GM21723 (cell line): ENCODE measurements at regions not wholly inside any gene's neighbourhood (a gene's known extent, or its start where the extent isn't known, plus 50 kb on each side); places are given as distances from the start of the nearest gene placed in this dataset.
A peak's percentile ranks its signal among the peaks of the same experiment; 100 is the strongest.

Experiments used
- ATAC-seq: cut with Tn5 transposase; IDR thresholded peaks from one replicate; pipeline ENCODE4 v1.9.1; 2021; ENCODE audit warnings: mild to moderate bottlenecking, moderate library complexity; ENCODE audit not compliant: unreplicated experiment

- ATAC-seq = no peak
Measured at GRCh38 chr4:113849771-113850170, 88.2 kb upstream of the CAMK2D start.

GRCh38 chr4:113847710-113848109, 86.2 kb upstream of the CAMK2D start:
- no peak for ATAC-seq

- no peak for ATAC-seq
Measured at GRCh38 chr4:113846433-113846832, 84.9 kb upstream of the CAMK2D start.

- no peak for ATAC-seq
Measured at GRCh38 chr4:113845138-113845537, 83.6 kb upstream of the CAMK2D start.

DNA sequence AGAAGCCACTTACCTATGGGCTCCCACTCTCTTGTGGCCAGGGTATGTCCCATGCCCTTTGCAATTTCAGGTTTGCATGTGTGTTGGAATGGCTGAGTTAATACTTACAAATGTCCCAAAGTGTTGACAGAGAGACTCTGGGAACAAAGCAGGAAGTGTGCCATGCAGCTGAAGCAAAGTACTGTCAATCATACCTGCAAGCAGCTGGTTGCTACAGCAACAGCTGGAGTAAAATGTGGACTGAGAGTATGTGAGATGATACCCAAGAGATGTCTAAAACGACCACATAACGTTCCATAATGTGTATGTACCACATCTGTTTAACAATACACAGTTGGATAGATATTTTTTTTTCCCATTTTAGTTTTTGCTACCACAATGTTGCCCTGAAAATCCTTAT, 82.8 kb upstream of the CAMK2D start:
- ATAC-seq = peak; percentile 59

GRCh38 chr4:113840861-113841260, 79.3 kb upstream of the CAMK2D start:
- ATAC-seq = no peak

GRCh38 chr4:113838460-113838859, 76.9 kb upstream of the CAMK2D start:
- ATAC-seq = no peak

- peak; percentile 100 for ATAC-seq
Measured at GRCh38 chr4:113837397-113837796, 75.9 kb upstream of the CAMK2D start.

- ATAC-seq = no peak
Measured at GRCh38 chr4:113835005-113835404, 73.5 kb upstream of the CAMK2D start.

DNA sequence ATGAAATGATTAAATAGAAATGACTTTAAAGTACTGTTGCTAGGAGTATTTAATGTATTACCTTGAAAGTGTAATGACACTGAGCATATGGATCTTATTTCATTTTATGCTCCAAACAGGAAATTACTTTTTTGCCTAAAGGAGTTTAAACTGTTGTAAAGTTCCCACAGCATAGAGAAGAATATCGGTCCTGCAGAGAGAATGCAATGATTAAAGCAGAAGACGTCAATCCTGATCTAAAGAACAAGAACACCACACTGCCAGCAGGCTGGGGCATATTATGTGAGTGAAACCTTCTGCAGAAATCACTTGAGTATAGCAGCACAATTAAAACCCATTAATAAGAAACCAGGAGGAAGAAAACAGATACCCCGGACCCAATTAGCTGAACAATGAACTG, 72.8 kb upstream of the CAMK2D start:
- no peak for ATAC-seq

GRCh38 chr4:113832803-113833202, 71.3 kb upstream of the CAMK2D start:
- no peak for ATAC-seq

- no peak for ATAC-seq
Measured at GRCh38 chr4:113831457-113831856, 69.9 kb upstream of the CAMK2D start.

DNA sequence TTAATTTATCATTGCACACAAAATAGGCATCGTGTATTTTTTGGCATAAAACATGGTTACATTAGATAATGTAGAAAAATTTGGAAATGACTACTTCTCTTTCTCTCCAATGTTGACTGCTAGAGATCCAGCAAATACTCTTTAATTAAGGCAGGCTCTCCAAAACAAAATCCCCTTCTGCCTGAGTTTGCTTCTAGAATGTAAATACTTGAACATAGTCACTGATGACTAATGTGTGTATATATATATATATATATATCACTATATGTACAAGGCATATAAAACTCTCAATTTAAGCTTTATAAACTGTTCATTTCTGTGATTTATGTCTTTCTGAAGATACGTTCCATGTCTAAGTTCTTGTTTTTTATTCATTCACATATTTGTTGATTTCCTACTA, 67.2 kb upstream of the CAMK2D start:
- ATAC-seq = no peak

- no peak for ATAC-seq
Measured at GRCh38 chr4:113827285-113827684, 65.7 kb upstream of the CAMK2D start.

GRCh38 chr4:113826421-113826820, 64.9 kb upstream of the CAMK2D start:
- no peak for ATAC-seq

- peak; percentile 70 for ATAC-seq
Measured at GRCh38 chr4:113825272-113825671, 63.7 kb upstream of the CAMK2D start.

GRCh38 chr4:113824396-113824795, 62.9 kb upstream of the CAMK2D start:
- no peak for ATAC-seq

GRCh38 chr4:113823291-113823659, 61.7 kb upstream of the CAMK2D start:
- peak; percentile 69 for ATAC-seq

GRCh38 chr4:113822555-113823290, 61.2 kb upstream of the CAMK2D start:
- ATAC-seq = peak; percentile 74

GRCh38 chr4:113821856-113822255, 60.3 kb upstream of the CAMK2D start:
- no peak for ATAC-seq

- ATAC-seq = no peak
Measured at GRCh38 chr4:113820108-113820507, 58.6 kb upstream of the CAMK2D start.

- no peak for ATAC-seq
Measured at GRCh38 chr4:113815826-113816225, 54.3 kb upstream of the CAMK2D start.

- ATAC-seq = no peak
Measured at GRCh38 chr4:113811359-113811758, 49.8 kb upstream of the CAMK2D start.
